ENCODE measurements at regions not wholly inside any gene's neighbourhood (a gene's known extent, or its start where the extent isn't known, plus 50 kb on each side); places are given as distances from the start of the nearest gene placed in this dataset.

DNA sequence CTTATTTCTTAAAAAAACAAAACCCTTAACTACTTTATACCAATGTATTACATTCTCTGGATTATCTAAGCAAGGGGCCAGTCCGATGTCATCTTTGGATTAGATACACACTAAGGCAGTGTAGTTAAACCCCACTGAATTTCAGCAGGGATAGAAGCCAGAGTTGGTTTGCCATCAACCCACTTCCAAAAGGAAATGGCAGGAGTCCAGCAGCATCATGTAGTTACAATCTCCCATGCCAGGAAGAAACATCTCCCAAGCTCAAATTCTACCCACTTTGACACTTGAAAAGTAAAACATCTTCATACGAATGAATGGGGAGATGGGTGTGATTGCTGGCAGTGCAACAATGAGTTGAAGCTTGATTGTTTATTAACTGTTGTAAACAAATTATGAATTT, 203.5 kb upstream of the PLXNC1 start:
- H3K27ac ChIP-seq (ENCODE audit: low read depth, low read length): no peak overlapping the region
- no peaks in the 10 kb centered on the region for H3K4me1 ChIP-seq (ENCODE audit: control insufficient read depth, insufficient read depth, low read length)
- H3K27me3 ChIP-seq (ENCODE audit: control insufficient read depth, insufficient read depth, low read length): no peaks in the 10 kb centered on the region
- no peak overlapping the region for H3K9ac ChIP-seq (ENCODE audit: low read length)
- no peaks in the 10 kb centered on the region for H3K36me3 ChIP-seq (ENCODE audit: control insufficient read depth, insufficient read depth, low read length)
- no peak overlapping the region for H3K4me3 ChIP-seq (ENCODE audit: low read length)

DNA sequence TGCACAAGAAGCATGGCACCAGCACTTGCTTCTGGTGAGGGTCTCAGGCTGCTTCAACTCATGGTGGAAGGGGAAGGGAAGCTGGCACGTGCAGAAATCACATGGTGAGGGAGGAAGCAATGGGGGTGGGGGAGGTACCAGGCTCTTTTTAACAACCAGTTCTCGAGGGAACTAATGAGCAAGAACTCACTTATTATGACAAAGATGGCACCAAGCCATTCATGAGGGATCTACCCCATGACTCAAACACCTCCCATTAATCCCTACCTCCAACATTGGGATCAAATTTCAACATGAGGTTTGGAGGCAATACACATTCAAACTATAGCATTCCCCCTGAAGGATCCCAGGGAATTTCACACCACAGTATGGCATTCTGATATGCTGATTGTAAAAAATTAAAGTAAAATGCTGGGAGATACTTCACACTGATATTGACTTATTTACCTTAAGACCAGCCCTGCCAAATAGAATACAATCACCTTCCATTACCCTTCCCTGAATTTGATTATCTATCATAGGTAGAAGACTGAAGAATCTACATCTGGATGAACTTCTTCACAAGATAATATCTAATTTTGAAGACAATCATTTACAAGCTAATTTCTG, 201.7 kb upstream of the PLXNC1 start:
- no peaks in the 10 kb centered on the region for H3K27me3 ChIP-seq (ENCODE audit: control insufficient read depth, insufficient read depth, low read length)
- H3K9ac ChIP-seq (ENCODE audit: low read length): no peak overlapping the region
- no peak overlapping the region for H3K4me3 ChIP-seq (ENCODE audit: low read length)
- H3K4me1 ChIP-seq (ENCODE audit: control insufficient read depth, insufficient read depth, low read length): no peaks in the 10 kb centered on the region
- H3K36me3 ChIP-seq (ENCODE audit: control insufficient read depth, insufficient read depth, low read length): no peaks in the 10 kb centered on the region
- H3K27ac ChIP-seq (ENCODE audit: low read depth, low read length): no peak overlapping the region

DNA sequence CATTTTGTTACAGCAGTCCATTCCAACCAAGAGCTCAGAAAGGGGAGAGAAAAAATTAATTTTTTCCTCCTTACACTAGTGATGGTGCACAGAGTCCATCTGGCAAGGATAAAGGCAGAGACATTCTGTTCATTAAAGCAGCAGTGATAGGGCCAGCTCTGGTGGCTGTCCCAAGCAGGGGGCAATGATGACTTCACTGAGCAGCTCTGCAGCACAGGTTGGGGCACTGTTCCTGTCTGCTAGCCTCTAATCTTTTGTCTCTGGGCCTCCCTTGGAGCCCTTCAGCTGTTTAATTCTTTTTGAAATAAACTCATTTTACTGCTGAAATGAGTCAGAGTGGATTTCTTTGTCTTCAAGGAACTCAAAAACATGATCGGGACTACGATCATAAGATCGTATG, 200.9 kb upstream of the PLXNC1 start:
- no peak overlapping the region for H3K4me3 ChIP-seq (ENCODE audit: low read length)
- H3K27ac ChIP-seq (ENCODE audit: low read depth, low read length): no peak overlapping the region
- H3K36me3 ChIP-seq (ENCODE audit: control insufficient read depth, insufficient read depth, low read length): no peaks in the 10 kb centered on the region
- H3K9ac ChIP-seq (ENCODE audit: low read length): no peak overlapping the region
- no peaks in the 10 kb centered on the region for H3K27me3 ChIP-seq (ENCODE audit: control insufficient read depth, insufficient read depth, low read length)
- H3K4me1 ChIP-seq (ENCODE audit: control insufficient read depth, insufficient read depth, low read length): no peaks in the 10 kb centered on the region

DNA sequence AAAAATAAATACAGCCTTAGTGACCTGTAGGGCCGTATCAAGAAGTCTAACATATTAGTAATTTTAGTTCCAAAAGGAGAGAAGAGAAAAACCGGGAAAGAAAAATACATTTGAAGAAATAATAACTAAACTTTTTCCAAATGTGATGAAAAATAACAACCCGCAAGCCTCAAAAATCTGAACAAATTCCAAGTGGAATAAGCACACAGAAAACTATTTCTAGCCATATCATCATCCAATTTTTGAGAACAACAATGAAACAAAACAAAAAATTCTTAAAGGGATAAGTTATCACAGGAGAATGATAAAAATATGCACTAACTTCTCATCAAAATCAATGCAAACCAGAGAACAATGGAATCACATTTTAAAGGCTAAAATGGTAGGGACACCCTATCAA, 198.1 kb upstream of the PLXNC1 start:
- H3K27ac ChIP-seq (ENCODE audit: low read depth, low read length): no peak overlapping the region
- no peaks in the 10 kb centered on the region for H3K27me3 ChIP-seq (ENCODE audit: control insufficient read depth, insufficient read depth, low read length)
- H3K36me3 ChIP-seq (ENCODE audit: control insufficient read depth, insufficient read depth, low read length): no peaks in the 10 kb centered on the region
- no peak overlapping the region for H3K9ac ChIP-seq (ENCODE audit: low read length)
- no peaks in the 10 kb centered on the region for H3K4me1 ChIP-seq (ENCODE audit: control insufficient read depth, insufficient read depth, low read length)
- no peak overlapping the region for H3K4me3 ChIP-seq (ENCODE audit: low read length)

DNA sequence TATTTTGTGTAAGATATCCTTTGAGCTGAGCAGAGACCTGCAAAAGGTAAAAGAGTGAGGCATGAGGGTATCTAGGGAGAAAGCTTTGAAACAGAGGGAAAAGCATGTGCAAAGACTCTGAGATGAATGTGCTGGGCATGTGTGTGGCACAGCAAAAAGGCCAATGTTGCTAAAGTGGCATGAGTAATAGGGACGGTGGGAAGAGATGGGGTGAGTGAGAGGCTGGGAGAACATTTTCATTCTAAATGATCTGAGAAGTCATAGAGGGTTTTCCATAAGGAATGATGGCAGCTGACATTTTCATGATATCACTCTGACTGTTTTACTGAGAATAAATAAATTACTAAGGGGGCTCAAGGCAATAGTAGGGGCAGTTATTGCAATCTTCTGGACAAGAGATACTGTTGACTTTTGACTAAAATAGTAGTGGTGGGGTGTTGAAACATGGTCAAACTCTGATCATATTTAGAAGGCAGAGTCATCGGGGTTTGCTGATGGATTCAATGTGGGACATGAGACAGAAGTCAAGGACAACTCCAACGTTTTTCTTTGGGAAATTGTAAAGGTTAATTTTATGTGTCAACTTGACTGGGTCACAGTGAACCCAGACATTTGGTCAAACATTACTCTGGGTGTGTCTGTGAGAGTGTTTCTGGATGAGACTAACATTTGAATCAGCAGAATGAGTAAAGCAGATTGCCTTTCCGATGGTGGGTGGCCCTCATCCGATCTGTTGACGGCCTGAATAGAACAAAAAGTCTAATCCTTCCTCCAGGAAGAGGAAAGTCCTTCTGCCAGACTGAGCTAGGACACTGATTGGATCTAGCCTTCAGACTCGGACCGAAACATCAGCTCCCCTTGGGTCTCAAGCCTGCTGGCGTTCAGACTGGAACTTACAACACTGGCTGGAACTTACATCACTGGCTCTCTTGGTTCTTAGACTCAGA, 193.9 kb upstream of the PLXNC1 start:
- no peak overlapping the region for H3K9ac ChIP-seq (ENCODE audit: low read length)
- no peaks in the 10 kb centered on the region for H3K4me1 ChIP-seq (ENCODE audit: control insufficient read depth, insufficient read depth, low read length)
- no peak overlapping the region for H3K4me3 ChIP-seq (ENCODE audit: low read length)
- H3K27ac ChIP-seq (ENCODE audit: low read depth, low read length): no peak overlapping the region
- H3K27me3 ChIP-seq (ENCODE audit: control insufficient read depth, insufficient read depth, low read length): no peaks in the 10 kb centered on the region
- no peaks in the 10 kb centered on the region for H3K36me3 ChIP-seq (ENCODE audit: control insufficient read depth, insufficient read depth, low read length)

DNA sequence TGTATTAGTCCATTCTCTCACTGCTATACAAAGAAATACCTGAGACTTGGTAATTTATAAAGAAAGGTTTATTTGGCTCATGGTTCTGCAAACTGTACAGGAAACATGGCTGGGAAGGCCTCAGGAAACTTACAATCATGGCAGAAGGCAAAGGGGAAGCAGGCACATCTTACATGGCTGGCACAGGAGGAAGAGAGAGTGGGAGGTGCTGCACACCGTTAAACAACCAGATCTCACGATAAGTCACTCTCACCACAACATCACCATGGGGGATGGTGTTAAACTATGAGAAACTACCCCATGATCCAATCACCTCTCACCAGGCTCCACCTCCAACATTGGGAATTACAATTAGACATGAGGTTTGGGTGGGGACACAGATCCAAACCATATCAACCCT, 191.8 kb upstream of the PLXNC1 start:
- H3K36me3 ChIP-seq (ENCODE audit: control insufficient read depth, insufficient read depth, low read length): no peaks in the 10 kb centered on the region
- no peaks in the 10 kb centered on the region for H3K27me3 ChIP-seq (ENCODE audit: control insufficient read depth, insufficient read depth, low read length)
- no peaks in the 10 kb centered on the region for H3K4me1 ChIP-seq (ENCODE audit: control insufficient read depth, insufficient read depth, low read length)
- H3K9ac ChIP-seq (ENCODE audit: low read length): no peak overlapping the region
- H3K4me3 ChIP-seq (ENCODE audit: low read length): no peak overlapping the region
- H3K27ac ChIP-seq (ENCODE audit: low read depth, low read length): no peak overlapping the region

DNA sequence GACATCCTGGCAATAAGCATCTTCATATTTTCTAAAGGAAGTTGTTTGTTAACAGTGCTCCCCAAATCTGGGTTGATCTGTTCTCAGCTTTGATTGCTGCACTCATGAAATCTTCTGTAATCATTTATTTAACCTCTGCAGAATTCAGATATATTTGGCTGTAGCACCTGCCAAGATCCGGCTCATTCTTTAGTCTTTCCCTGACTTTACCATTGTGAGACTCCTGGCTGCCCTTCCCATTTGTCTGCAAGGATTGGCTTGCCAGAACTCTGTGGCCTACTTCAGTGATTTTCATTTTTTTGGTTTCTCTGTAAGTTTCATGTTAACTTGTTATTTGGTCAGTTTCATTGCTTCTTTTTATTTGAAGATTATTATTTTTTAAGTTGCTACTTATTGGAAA, 191.2 kb upstream of the PLXNC1 start:
- Histone ChIP-seq H3K36me3 (ENCODE audit: control insufficient read depth, insufficient read depth, low read length) (no peaks in the 10 kb centered on the region), H3K27me3 (ENCODE audit: control insufficient read depth, insufficient read depth, low read length) (no peaks in the 10 kb centered on the region), H3K4me1 (ENCODE audit: control insufficient read depth, insufficient read depth, low read length) (no peaks in the 10 kb centered on the region), H3K4me3 (ENCODE audit: low read length) (no peak overlapping the region), H3K27ac (ENCODE audit: low read depth, low read length) (no peak overlapping the region), H3K9ac (ENCODE audit: low read length) (no peak overlapping the region)

DNA sequence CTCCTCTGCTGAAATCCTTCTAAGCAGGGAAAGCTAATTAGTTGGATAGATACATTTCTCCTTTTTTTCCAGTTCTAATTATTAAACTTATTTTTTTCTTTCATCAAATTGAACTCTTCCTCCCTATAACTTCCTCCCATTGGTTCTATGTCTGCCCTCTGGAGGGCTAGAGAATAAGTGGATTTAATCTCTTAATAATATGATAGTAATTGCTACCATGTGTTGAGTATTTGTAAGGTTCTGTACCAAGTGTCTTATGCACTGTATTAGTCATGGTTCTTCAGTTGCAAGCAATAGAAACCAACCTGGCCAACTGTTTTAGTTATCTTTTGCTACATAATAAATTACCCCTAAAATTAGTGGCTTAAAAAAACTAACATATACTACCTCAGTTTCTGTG, 190.5 kb upstream of the PLXNC1 start:
- H3K4me3 ChIP-seq (ENCODE audit: low read length): no peak overlapping the region
- no peak overlapping the region for H3K27ac ChIP-seq (ENCODE audit: low read depth, low read length)
- H3K36me3 ChIP-seq (ENCODE audit: control insufficient read depth, insufficient read depth, low read length): no peaks in the 10 kb centered on the region

DNA sequence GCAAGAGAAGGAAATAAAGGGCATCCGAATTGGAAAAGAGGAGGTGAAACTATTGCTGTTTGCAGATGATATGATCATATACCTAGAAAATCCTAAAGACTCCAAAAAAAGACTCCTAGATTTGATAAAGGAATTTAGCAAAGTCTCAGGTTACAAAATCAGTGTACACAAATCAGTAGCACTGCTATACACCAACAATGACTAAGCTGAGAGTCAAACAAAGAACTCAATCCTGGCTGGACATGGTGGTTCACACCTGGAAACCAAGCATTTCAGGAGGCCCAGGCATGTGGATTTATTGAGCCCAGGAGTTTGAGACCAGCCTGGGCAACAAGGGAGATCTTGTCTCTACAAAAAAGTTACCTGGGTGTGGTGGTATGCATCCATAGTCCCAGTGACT, 188.7 kb upstream of the PLXNC1 start:
- H3K27ac ChIP-seq (ENCODE audit: low read depth, low read length): no peak overlapping the region
- no peak overlapping the region for H3K4me3 ChIP-seq (ENCODE audit: low read length)
- no peak overlapping the region for H3K9ac ChIP-seq (ENCODE audit: low read length)
- H3K27me3 ChIP-seq (ENCODE audit: control insufficient read depth, insufficient read depth, low read length): no peaks in the 10 kb centered on the region
- no peaks in the 10 kb centered on the region for H3K36me3 ChIP-seq (ENCODE audit: control insufficient read depth, insufficient read depth, low read length)
- no peaks in the 10 kb centered on the region for H3K4me1 ChIP-seq (ENCODE audit: control insufficient read depth, insufficient read depth, low read length)

More for the DNA sequence above, 190.5 kb upstream of the PLXNC1 start:
- Histone ChIP-seq H3K27me3 (ENCODE audit: control insufficient read depth, insufficient read depth, low read length) (no peaks in the 10 kb centered on the region), H3K9ac (ENCODE audit: low read length) (no peak overlapping the region), H3K4me1 (ENCODE audit: control insufficient read depth, insufficient read depth, low read length) (no peaks in the 10 kb centered on the region)

DNA sequence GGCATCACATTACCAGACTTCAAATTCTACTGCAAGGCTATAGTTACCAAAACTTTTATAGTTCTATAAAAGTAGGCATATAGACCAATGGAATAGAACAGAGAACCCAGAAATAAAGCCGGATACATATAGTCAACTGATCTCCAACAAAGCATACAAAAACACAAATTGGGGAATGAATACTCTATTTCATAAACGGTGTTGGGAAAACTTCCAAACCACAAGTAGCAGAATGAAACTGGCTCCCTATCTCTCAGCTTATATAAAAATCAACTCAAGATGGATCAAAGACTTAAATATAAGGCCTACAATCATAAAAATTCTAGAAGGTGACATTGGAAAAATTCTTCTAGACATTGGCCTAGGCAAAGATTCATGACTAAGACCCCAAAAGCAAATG, 187.9 kb upstream of the PLXNC1 start:
- no peaks in the 10 kb centered on the region for H3K4me1 ChIP-seq (ENCODE audit: control insufficient read depth, insufficient read depth, low read length)
- H3K9ac ChIP-seq (ENCODE audit: low read length): no peak overlapping the region
- H3K36me3 ChIP-seq (ENCODE audit: control insufficient read depth, insufficient read depth, low read length): no peaks in the 10 kb centered on the region
- no peaks in the 10 kb centered on the region for H3K27me3 ChIP-seq (ENCODE audit: control insufficient read depth, insufficient read depth, low read length)
- no peak overlapping the region for H3K27ac ChIP-seq (ENCODE audit: low read depth, low read length)
- H3K4me3 ChIP-seq (ENCODE audit: low read length): no peak overlapping the region

DNA sequence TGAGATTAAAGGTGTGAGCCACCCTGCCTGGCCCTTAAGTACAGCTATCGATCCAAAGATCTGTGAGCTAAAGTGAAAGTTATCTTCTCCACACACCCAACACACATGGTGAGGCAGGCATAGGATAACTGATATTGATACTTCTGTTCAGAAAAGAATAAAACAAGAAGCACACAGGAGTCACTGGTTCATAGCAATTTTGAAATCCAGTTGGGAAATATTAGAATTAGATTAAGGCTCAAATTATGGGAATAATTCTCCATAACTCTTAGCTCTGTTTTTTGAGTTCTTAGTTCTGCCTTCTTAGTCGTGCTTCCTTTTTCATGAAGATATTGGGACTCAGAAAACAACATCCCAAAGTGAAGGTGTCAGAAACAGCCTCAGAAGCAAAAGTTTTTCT, 186.0 kb upstream of the PLXNC1 start:
- no peaks in the 10 kb centered on the region for H3K4me1 ChIP-seq (ENCODE audit: control insufficient read depth, insufficient read depth, low read length)
- H3K9ac ChIP-seq (ENCODE audit: low read length): no peak overlapping the region
- H3K36me3 ChIP-seq (ENCODE audit: control insufficient read depth, insufficient read depth, low read length): no peaks in the 10 kb centered on the region
- H3K27me3 ChIP-seq (ENCODE audit: control insufficient read depth, insufficient read depth, low read length): no peaks in the 10 kb centered on the region
- no peak overlapping the region for H3K4me3 ChIP-seq (ENCODE audit: low read length)
- no peak overlapping the region for H3K27ac ChIP-seq (ENCODE audit: low read depth, low read length)

DNA sequence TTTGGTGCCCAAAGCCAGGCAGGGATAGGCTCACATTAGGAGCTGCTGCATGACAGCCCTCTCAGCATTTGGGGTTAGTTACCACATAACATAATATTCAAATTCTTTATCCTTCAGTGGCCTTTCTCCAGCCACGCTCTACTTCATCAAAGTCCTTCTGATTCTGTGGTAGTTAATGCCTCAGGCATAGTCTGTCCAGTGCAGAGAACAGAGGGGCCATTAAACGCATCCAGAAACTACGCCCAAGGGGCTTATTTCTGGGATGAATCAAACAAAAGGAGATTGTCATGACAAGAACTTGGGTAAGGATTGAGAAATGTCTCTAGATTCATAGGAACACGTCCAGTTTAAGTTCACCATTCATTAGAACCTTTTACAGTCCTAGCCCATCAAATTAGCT, 183.4 kb upstream of the PLXNC1 start:
- Histone ChIP-seq H3K9ac (ENCODE audit: low read length) (no peak overlapping the region), H3K36me3 (ENCODE audit: control insufficient read depth, insufficient read depth, low read length) (no peaks in the 10 kb centered on the region), H3K4me1 (ENCODE audit: control insufficient read depth, insufficient read depth, low read length) (no peaks in the 10 kb centered on the region), H3K27me3 (ENCODE audit: control insufficient read depth, insufficient read depth, low read length) (no peaks in the 10 kb centered on the region), H3K27ac (ENCODE audit: low read depth, low read length) (no peak overlapping the region), H3K4me3 (ENCODE audit: low read length) (no peak overlapping the region)

Measured in rectal smooth muscle tissue (tissue), 1 donor.